Activated CD8-positive, alpha-beta memory T cell treated with anti-CD3 and anti-CD28 coated beads, Interleukin-2, amount 10 ng/mL, durations not matched to agents 7 days and 5 days (primary cell): ENCODE measurements at regions not wholly inside any gene's neighbourhood (a gene's known extent, or its start where the extent isn't known, plus 50 kb on each side); places are given as distances from the start of the nearest gene placed in this dataset.

Experiments
- ATAC-seq: fragments of 150-1000 bp; cut with Tn5 transposase; one replicate; pipeline ENCODE4 v1.10.0; 2021; ENCODE audit warnings: moderate library complexity
- CTCF ChIA-PET: fragments of 350-600 bp; sonication (Branson Sonifier 250); formaldehyde crosslinking; loops from one replicate; lab custom pipeline; 2021; ENCODE audit warnings: antibody characterized with exemption; lab: Charles Lee
- DNase-seq: peaks from one replicate; pipeline ENCODE4 v3.0.0-alpha.2; 2020
- H3K27ac Mint-ChIP-seq: one replicate; pipeline ENCODE4 v1.8.0; 2021; ENCODE audit warnings: mild to moderate bottlenecking, mixed read lengths
- H3K27me3 Mint-ChIP-seq: one replicate; pipeline ENCODE4 v1.8.0; 2021; ENCODE audit warnings: mixed read lengths
- H3K36me3 Mint-ChIP-seq: one replicate; pipeline ENCODE4 v1.8.0; 2021; ENCODE audit warnings: mild to moderate bottlenecking, mixed read lengths
- H3K4me1 Mint-ChIP-seq: one replicate; pipeline ENCODE4 v1.8.0; 2021; ENCODE audit warnings: mixed read lengths
- H3K4me3 Mint-ChIP-seq: one replicate; pipeline ENCODE4 v1.8.0; 2021; ENCODE audit warnings: mild to moderate bottlenecking, moderate library complexity, mixed read lengths
- H3K9me3 Mint-ChIP-seq: one replicate; pipeline ENCODE4 v1.8.0; 2022; ENCODE audit warnings: low read depth, mixed read lengths

- no peaks in the 10 kb centered on the region for H3K9me3 Mint-ChIP-seq
- no peak overlapping the region for H3K27ac Mint-ChIP-seq
- DNase-seq (no peak), ATAC-seq (no peak)
- no peaks in the 10 kb centered on the region for H3K4me1 Mint-ChIP-seq
- CTCF ChIA-PET = no interaction called here
- no peaks in the 10 kb centered on the region for H3K36me3 Mint-ChIP-seq
- no peaks in the 10 kb centered on the region for H3K27me3 Mint-ChIP-seq
- H3K4me3 Mint-ChIP-seq = no peak overlapping the region
Measured at GRCh38 chr10:10256860-10257259, 760.8 kb upstream of the CELF2 start.

GRCh38 chr10:10259013-10259412 is 758.7 kb upstream of the CELF2 start:
- DNase-seq = no peak
- Mint-ChIP-seq H3K27me3 (no peaks in the 10 kb centered on the region), H3K27ac (no peak overlapping the region), H3K4me1 (no peaks in the 10 kb centered on the region), H3K36me3 (no peaks in the 10 kb centered on the region), H3K4me3 (no peak overlapping the region), H3K9me3 (no peaks in the 10 kb centered on the region)
- CTCF ChIA-PET = no interaction called here
- ATAC-seq = no peak

DNA sequence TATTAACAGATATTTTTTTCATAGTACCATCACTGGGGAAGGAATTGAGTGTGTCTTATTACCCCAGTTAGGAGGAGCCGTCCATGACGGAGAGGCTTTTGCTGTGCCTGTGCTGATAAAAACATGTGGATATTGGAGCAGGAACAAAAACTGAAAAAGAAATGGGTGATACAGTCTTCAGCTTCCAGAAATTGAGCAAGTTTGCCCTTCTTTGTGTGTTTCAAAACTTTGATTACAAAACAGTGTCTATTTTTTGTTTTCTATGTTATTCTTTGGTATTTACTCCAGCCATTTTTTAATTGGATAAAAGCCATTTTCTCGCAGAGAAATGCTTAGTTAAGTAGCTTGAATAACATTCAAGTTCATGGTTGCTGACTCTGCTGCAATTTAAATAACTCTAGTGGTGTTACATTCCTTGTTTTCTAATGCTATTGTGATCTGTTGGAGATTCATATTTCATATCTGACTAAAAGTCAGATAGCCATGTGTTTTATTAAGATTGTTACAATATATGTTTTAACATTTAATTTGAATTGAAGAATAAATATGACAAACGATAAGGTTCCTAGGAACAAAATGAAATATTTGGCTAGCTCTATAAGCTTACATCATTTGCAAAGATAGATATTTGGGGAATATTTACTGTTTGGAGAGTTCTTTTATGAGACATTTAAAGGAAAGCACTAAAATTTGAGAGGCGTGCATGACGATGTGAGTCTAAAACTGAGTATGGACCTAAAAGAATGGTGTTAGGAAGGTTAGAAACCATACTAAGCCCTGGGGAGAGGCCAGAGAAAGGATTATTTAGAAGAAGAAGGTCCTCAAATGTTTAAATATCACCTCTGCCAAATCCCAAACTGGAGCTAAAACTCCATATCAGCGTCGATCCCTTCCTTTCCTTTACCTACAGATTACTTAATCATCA is 747.3 kb upstream of the CELF2 start:
- DNase-seq = no peak
- Mint-ChIP-seq H3K36me3 (no peaks in the 10 kb centered on the region), H3K4me3 (no peak overlapping the region), H3K27me3 (no peaks in the 10 kb centered on the region), H3K9me3 (no peaks in the 10 kb centered on the region), H3K27ac (no peak overlapping the region), H3K4me1 (no peaks in the 10 kb centered on the region)
- CTCF ChIA-PET = no interaction called here
- ATAC-seq = no peak

DNA sequence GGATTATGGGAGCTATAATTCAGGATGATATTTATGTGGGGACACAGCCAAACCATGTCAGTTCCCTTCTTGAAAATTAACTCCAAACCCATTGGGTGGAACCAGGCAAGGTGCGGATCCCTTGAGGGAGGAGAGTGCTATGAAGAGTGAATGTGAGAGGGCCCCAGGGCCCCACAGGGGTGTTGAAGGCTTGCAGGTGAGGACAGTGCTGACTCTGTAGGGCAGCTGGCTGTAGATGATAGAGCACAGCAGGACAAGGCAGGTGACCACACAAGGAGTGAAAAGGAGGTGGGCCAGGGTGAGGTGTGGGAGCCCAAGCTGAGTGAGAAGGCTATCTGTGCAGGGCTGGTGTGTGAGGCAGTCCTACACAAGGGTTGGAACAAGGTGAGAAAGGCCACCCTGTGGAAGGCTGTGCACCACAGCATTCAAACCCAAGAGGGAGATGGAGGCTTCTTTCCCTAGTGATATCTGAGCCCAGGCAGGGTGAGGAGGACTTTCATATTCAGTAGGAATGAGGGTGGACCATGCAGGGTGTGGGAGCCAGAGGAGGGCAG is 746.0 kb upstream of the CELF2 start:
- no peaks in the 10 kb centered on the region for H3K4me1 Mint-ChIP-seq
- H3K9me3 Mint-ChIP-seq = no peaks in the 10 kb centered on the region
- DNase-seq (no peak), ATAC-seq (no peak)
- CTCF ChIA-PET = no interaction called here
- no peak overlapping the region for H3K4me3 Mint-ChIP-seq
- no peak overlapping the region for H3K27ac Mint-ChIP-seq
- H3K36me3 Mint-ChIP-seq = no peaks in the 10 kb centered on the region
- no peaks in the 10 kb centered on the region for H3K27me3 Mint-ChIP-seq

DNA sequence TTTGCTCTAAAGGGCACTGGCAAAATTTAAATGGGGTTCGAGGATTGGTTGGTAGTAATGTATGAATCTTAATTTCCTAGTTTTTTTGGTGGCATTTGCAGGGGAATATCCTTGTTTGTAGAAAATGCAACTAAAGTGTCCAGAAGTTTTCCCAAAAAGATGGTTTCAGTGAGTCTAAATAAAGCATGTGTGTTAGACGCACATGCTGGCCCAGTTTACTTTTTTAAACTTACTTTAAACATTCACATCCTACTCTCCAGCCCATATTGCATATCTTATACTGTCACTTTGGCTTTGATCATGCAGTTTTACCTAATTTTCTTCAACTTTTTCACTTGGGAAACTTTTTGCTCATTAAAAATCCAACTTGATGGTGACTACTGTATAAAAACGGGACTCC is 744.0 kb upstream of the CELF2 start:
- no peaks in the 10 kb centered on the region for H3K9me3 Mint-ChIP-seq
- H3K27ac Mint-ChIP-seq = no peak overlapping the region
- H3K4me3 Mint-ChIP-seq = no peak overlapping the region
- H3K36me3 Mint-ChIP-seq = no peaks in the 10 kb centered on the region
- no peaks in the 10 kb centered on the region for H3K4me1 Mint-ChIP-seq
- no peak for ATAC-seq
- CTCF ChIA-PET = no interaction called here
- no peaks in the 10 kb centered on the region for H3K27me3 Mint-ChIP-seq
- no peak for DNase-seq

GRCh38 chr10:10279906-10280305 is 737.8 kb upstream of the CELF2 start:
- ATAC-seq (no peak), DNase-seq (no peak)
- H3K9me3 Mint-ChIP-seq = no peaks in the 10 kb centered on the region
- H3K36me3 Mint-ChIP-seq = no peaks in the 10 kb centered on the region
- no peaks in the 10 kb centered on the region for H3K4me1 Mint-ChIP-seq
- CTCF ChIA-PET = no interaction called here
- H3K4me3 Mint-ChIP-seq = no peak overlapping the region
- no peak overlapping the region for H3K27ac Mint-ChIP-seq
- no peaks in the 10 kb centered on the region for H3K27me3 Mint-ChIP-seq

DNA sequence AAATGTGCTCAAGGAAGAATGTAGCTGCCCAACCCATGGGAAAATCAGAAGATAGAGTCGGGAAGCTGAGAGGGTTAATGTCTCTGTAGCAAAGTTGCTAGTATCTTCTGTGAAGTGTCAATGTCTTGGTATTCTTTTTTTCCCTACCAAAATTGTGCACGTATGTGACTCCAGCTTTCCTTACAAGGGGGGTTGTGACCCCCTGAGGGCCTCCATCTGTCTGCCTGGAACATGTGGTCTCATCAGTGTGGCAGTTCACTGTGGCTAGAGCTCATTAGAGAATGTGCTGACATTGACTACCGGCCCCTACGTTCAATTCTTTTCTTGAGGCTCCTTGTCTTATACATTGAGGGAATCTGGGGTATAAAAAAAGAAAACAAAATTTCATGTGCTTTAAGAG is 725.2 kb upstream of the CELF2 start:
- no peak overlapping the region for H3K27ac Mint-ChIP-seq
- no peaks in the 10 kb centered on the region for H3K4me1 Mint-ChIP-seq
- ATAC-seq = no peak
- H3K27me3 Mint-ChIP-seq = no peaks in the 10 kb centered on the region
- no peak overlapping the region for H3K4me3 Mint-ChIP-seq
- H3K36me3 Mint-ChIP-seq = no peaks in the 10 kb centered on the region
- CTCF ChIA-PET = no interaction called here
- no peak for DNase-seq
- H3K9me3 Mint-ChIP-seq = no peaks in the 10 kb centered on the region

DNA sequence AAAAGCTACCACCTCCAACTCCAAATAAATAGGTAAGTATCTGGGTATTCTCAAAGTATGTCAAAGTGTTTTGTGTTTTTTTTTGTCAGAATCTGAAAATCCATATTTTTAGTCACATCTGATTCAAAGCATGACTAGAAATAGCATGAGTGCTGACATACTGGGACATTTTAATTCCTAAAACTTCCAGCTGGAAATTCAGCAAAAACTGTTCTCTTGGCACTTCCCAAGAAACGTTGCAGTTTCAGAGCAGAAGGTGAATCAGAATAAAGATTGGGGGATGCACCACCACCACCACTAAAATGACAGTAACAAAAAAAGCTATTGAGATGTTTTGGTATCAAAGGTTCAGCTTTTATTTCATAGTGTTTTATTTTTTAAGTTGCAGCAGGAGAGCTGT is 724.6 kb upstream of the CELF2 start:
- DNase-seq (no peak), ATAC-seq (no peak)
- CTCF ChIA-PET = no interaction called here
- Mint-ChIP-seq H3K27ac (no peak overlapping the region), H3K4me1 (no peaks in the 10 kb centered on the region), H3K27me3 (no peaks in the 10 kb centered on the region), H3K9me3 (no peaks in the 10 kb centered on the region), H3K4me3 (no peak overlapping the region), H3K36me3 (no peaks in the 10 kb centered on the region)

DNA sequence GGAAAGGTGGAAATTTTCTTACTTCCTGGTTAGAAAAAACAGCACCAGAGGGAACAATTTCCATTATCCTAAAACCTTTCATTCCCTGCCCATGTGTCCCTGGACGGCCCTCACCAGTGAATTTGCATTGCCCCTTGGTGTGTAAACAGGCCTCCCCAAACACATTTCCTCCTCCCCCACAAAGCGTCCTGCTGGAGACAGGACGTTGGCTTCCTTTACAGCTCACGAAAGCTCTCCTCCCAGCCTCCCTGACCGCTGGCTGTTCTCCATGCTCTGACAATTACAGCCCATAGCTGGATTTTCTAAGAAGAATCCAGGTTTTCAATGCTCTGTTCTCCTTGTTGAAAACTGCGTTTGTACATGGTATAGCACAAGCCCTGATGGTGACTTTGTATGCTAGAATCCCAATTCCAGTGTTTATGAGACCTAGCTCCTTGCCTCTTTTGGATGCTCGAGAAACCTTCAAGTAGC is 724.2 kb upstream of the CELF2 start:
- Mint-ChIP-seq H3K4me1 (no peaks in the 10 kb centered on the region), H3K36me3 (no peaks in the 10 kb centered on the region), H3K27ac (no peak overlapping the region), H3K4me3 (no peak overlapping the region), H3K9me3 (no peaks in the 10 kb centered on the region), H3K27me3 (no peaks in the 10 kb centered on the region)
- CTCF ChIA-PET = no interaction called here
- no peak for ATAC-seq
- no peak for DNase-seq

GRCh38 chr10:10294184-10294880 is 723.3 kb upstream of the CELF2 start:
- no peak for ATAC-seq
- CTCF ChIA-PET = no interaction called here
- H3K36me3 Mint-ChIP-seq = no peaks in the 10 kb centered on the region
- no peak overlapping the region for H3K4me3 Mint-ChIP-seq
- no peaks in the 10 kb centered on the region for H3K4me1 Mint-ChIP-seq
- no peak overlapping the region for H3K27ac Mint-ChIP-seq
- no peaks in the 10 kb centered on the region for H3K27me3 Mint-ChIP-seq
- no peak for DNase-seq
- no peaks in the 10 kb centered on the region for H3K9me3 Mint-ChIP-seq

DNA sequence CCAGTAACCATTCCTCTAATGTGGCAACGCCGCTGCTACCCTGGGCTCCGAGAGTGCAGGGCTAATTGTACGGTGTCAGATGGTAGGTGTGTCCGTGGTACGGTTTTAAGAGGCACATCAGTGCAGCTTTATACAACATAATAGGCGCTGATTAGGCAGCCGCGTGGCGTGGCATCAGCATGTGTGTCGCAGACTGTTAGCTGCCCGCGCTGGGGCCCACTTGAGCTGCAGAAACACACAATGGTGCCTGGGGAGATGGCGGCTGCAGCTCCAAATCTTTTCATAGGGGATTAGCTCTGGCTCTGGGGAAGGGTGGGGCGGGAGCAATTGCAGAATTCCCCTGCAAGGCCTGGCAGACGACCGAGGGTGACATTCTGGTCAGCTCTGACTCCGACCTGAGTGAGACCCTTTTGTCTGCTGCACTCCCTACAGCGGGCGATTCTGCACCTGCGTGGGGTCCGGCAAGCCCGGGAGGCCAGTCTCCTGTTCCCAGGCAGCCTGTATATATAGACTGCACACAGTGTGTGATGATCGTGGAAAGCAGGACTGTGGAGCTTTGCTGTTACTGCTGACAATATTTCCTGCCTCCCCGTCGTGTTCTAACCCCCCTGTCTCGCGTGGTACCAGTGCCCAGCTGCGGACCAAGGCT is 722.7 kb upstream of the CELF2 start:
- CTCF ChIA-PET = no interaction called here
- no peak for ATAC-seq

GRCh38 chr10:10295537-10295936 is 722.1 kb upstream of the CELF2 start:
- no peak for ATAC-seq
- CTCF ChIA-PET = no interaction called here
- no peak for DNase-seq
- no peaks in the 10 kb centered on the region for H3K27me3 Mint-ChIP-seq
- no peaks in the 10 kb centered on the region for H3K36me3 Mint-ChIP-seq
- no peak overlapping the region for H3K4me3 Mint-ChIP-seq
- no peaks in the 10 kb centered on the region for H3K9me3 Mint-ChIP-seq
- no peak overlapping the region for H3K27ac Mint-ChIP-seq
- H3K4me1 Mint-ChIP-seq = no peaks in the 10 kb centered on the region

More for the DNA sequence above, 722.7 kb upstream of the CELF2 start:
- H3K27ac Mint-ChIP-seq = no peak overlapping the region
- H3K4me3 Mint-ChIP-seq = no peak overlapping the region
- DNase-seq = no peak
- no peaks in the 10 kb centered on the region for H3K4me1 Mint-ChIP-seq
- no peaks in the 10 kb centered on the region for H3K36me3 Mint-ChIP-seq
- no peaks in the 10 kb centered on the region for H3K9me3 Mint-ChIP-seq
- no peaks in the 10 kb centered on the region for H3K27me3 Mint-ChIP-seq

- H3K4me1 Mint-ChIP-seq = no peaks in the 10 kb centered on the region
- H3K27ac Mint-ChIP-seq = no peak overlapping the region
- H3K36me3 Mint-ChIP-seq = no peaks in the 10 kb centered on the region
- CTCF ChIA-PET = no interaction called here
- no peaks in the 10 kb centered on the region for H3K27me3 Mint-ChIP-seq
- H3K4me3 Mint-ChIP-seq = no peak overlapping the region
- DNase-seq = no peak
- H3K9me3 Mint-ChIP-seq = no peaks in the 10 kb centered on the region
- no peak for ATAC-seq
Measured at GRCh38 chr10:10302689-10303088, 715.0 kb upstream of the CELF2 start.
